NCI-H1417 (cell line): ENCODE measurements at regions not wholly inside any gene's neighbourhood (a gene's known extent, or its start where the extent isn't known, plus 50 kb on each side); places are given as distances from the start of the nearest gene placed in this dataset.

Experiments used
- DNase-seq, 3 experiments: peaks; one replicate each; lab custom pipeline; 2025; lab: John Stamatoyannopoulos, UW

GRCh38 chr4:131052646-131053045, 1956.7 kb downstream of the C4orf33 start:
- DNase-seq, result no peak

GRCh38 chr4:131054489-131055019, 1958.6 kb downstream of the C4orf33 start:
- no peak for DNase-seq

GRCh38 chr4:131061734-131062133, 1965.8 kb downstream of the C4orf33 start:
- no peak for DNase-seq

- DNase-seq, result no peak
Measured at GRCh38 chr4:131063878-131064277, 1967.9 kb downstream of the C4orf33 start.

- no peak for DNase-seq
Measured at GRCh38 chr4:131081069-131081468, 1985.1 kb downstream of the C4orf33 start.

- DNase-seq, result peak in 2 of 3 experiments; percentile 3 to 53
Measured at GRCh38 chr4:131084997-131085396, 1989.0 kb downstream of the C4orf33 start.

GRCh38 chr4:131091896-131092295, 1995.9 kb downstream of the C4orf33 start:
- DNase-seq, result peak; percentile 2 to 80 (median 19)

- peak in 1 of 3 experiments; percentile 56 for DNase-seq
Measured at GRCh38 chr4:131093303-131093702, 1997.4 kb downstream of the C4orf33 start.

- no peak for DNase-seq
Measured at GRCh38 chr4:131098976-131099375, 2003.0 kb downstream of the C4orf33 start.

- DNase-seq, result no peak
Measured at GRCh38 chr4:131113273-131113672, 2017.3 kb downstream of the C4orf33 start.

- DNase-seq, result no peak
Measured at GRCh38 chr4:131113704-131114103, 2017.8 kb downstream of the C4orf33 start.

- DNase-seq, result no peak
Measured at GRCh38 chr4:131119661-131120060, 2023.7 kb downstream of the C4orf33 start.

GRCh38 chr4:131137196-131137595, 2011.9 kb upstream of the PCDH10 start:
- no peak for DNase-seq

- DNase-seq, result no peak
Measured at GRCh38 chr4:131159261-131159660, 1989.8 kb upstream of the PCDH10 start.

GRCh38 chr4:131192318-131192717, 1956.8 kb upstream of the PCDH10 start:
- no peak for DNase-seq

GRCh38 chr4:131207589-131207988, 1941.5 kb upstream of the PCDH10 start:
- no peak for DNase-seq

- no peak for DNase-seq
Measured at GRCh38 chr4:131248314-131248713, 1900.8 kb upstream of the PCDH10 start.

- DNase-seq, result no peak
Measured at GRCh38 chr4:131251321-131251720, 1897.8 kb upstream of the PCDH10 start.

GRCh38 chr4:131257241-131257640, 1891.9 kb upstream of the PCDH10 start:
- DNase-seq, result no peak

GRCh38 chr4:131258361-131258760, 1890.7 kb upstream of the PCDH10 start:
- DNase-seq, result no peak

- no peak for DNase-seq
Measured at GRCh38 chr4:131288441-131288840, 1860.7 kb upstream of the PCDH10 start.

- DNase-seq, result peak in 1 of 3 experiments; percentile 14
Measured at GRCh38 chr4:131296192-131296591, 1852.9 kb upstream of the PCDH10 start.

- DNase-seq, result no peak
Measured at GRCh38 chr4:131302108-131302507, 1847.0 kb upstream of the PCDH10 start.

- DNase-seq, result no peak
Measured at GRCh38 chr4:131304686-131305085, 1844.4 kb upstream of the PCDH10 start.

GRCh38 chr4:131309628-131310027, 1839.5 kb upstream of the PCDH10 start:
- DNase-seq, result no peak
